ENCODE measurements at regions not wholly inside any gene's neighbourhood (a gene's known extent, or its start where the extent isn't known, plus 50 kb on each side); places are given as distances from the start of the nearest gene placed in this dataset.

GRCh38 chr4:147250062-147250461 lies 230.8 kb upstream of the EDNRA start:
- TF ChIP-seq, protein P1, sequence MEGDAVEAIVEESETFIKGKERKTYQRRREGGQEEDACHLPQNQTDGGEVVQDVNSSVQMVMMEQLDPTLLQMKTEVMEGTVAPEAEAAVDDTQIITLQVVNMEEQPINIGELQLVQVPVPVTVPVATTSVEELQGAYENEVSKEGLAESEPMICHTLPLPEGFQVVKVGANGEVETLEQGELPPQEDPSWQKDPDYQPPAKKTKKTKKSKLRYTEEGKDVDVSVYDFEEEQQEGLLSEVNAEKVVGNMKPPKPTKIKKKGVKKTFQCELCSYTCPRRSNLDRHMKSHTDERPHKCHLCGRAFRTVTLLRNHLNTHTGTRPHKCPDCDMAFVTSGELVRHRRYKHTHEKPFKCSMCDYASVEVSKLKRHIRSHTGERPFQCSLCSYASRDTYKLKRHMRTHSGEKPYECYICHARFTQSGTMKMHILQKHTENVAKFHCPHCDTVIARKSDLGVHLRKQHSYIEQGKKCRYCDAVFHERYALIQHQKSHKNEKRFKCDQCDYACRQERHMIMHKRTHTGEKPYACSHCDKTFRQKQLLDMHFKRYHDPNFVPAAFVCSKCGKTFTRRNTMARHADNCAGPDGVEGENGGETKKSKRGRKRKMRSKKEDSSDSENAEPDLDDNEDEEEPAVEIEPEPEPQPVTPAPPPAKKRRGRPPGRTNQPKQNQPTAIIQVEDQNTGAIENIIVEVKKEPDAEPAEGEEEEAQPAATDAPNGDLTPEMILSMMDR (IDR thresholded peaks at IDR 0.05): no peak
- TF ChIP-seq POLR2A (IDR thresholded peaks at IDR 0.05): no peak
